Gastrocnemius medialis (tissue), 4 donors: ENCODE measurements at regions not wholly inside any gene's neighbourhood (a gene's known extent, or its start where the extent isn't known, plus 50 kb on each side); places are given as distances from the start of the nearest gene placed in this dataset.

Experiments
- ATAC-seq, 2 donors: fragments of 150-250 bp; one replicate each; pipeline ENCODE4 v1.9.1; 2016
- DNase-seq, 2 donors: peaks; one replicate each; pipeline ENCODE4 v3.0.0-alpha.2; 2019
- H3K27ac ChIP-seq, 4 donors: fragments of 200-600 bp; sonication (generic); 1 replicate in 1 of 4; 2 replicates in 3 of 4; pipeline ENCODE4 v1.5.1; 2016 to 2018; ENCODE audit warnings: mild to moderate bottlenecking in 2 of 4, moderate library complexity in 1 of 4
- H3K27me3 ChIP-seq, 3 donors: fragments of 200-600 bp; sonication (generic) in 2 of 3; 1 replicate in 1 of 3; 2 replicates in 2 of 3; pipeline versions ENCODE4 v1.5.1 to v1.6.0; 2016 to 2019; ENCODE audit warnings: mild to moderate bottlenecking in 1 of 3, moderate library complexity in 1 of 3
- H3K36me3 ChIP-seq, 2 donors: fragments of 200-600 bp; sonication (generic) in 1 of 2; one replicate each; pipeline ENCODE4 v1.5.1; 2017 to 2018
- H3K4me1 ChIP-seq, 2 donors: fragments of 200-600 bp; sonication (generic) in 1 of 2; one replicate each; pipeline ENCODE4 v1.5.1; 2016 to 2017; ENCODE audit warnings: mild to moderate bottlenecking in 2 of 2
- H3K4me3 ChIP-seq, 4 donors: fragments of 200-600 bp; sonication (generic) in 3 of 4; 1 replicate in 1 of 4; 2 replicates in 3 of 4; pipeline ENCODE4 v1.5.1; 2016 to 2019; ENCODE audit warnings: mild to moderate bottlenecking in 2 of 4
- H3K9me3 ChIP-seq, 3 donors: fragments of 200-600 bp; sonication (generic) in 2 of 3; 1 replicate in 1 of 3; 2 replicates in 2 of 3; pipeline ENCODE4 v1.5.1; 2016 to 2019
- POLR2A ChIP-seq, 2 donors: fragments of 450-650 bp; IDR thresholded peaks; one replicate each; pipeline ENCODE4 v1.6.1; 2017; ENCODE audit warnings: antibody characterized with exemption in 2 of 2, mild to moderate bottlenecking in 2 of 2, moderate library complexity in 2 of 2
- in situ Hi-C, 4 donors: fragments of 200-750 bp; cut with MboI; loops; one replicate each; pipeline versions ENCODE4 v1.15.0 to v1.8.0; 2017; ENCODE audit warnings: low sequenced_read_pairs in 4 of 4
- intact Hi-C: fragments of 100-400 bp; cut with DNase I; formaldehyde crosslinking; loops from one replicate; pipeline ENCODE4 v1.15.1; 2023; ENCODE audit warnings: low total_unique reads
- TF ChIP-seq, protein P1 (sequence below), 5 experiments: fragments of 450-650 bp in 3 of 5; fragments of 200-600 bp in 2 of 5; sonication (generic) in 2 of 5; IDR thresholded peaks in 4 of 5; conservative IDR thresholded peaks in 1 of 5; 1 replicate in 4 of 5; 2 replicates in 1 of 5; pipeline ENCODE4 v1.5.1; 2016 to 2019; ENCODE audit warnings: antibody characterized with exemption in 5 of 5, mild to moderate bottlenecking in 3 of 5, moderate library complexity in 3 of 5

GRCh38 chr17:27224526-27225315, 69.2 kb upstream of the WSB1 start:
- ATAC-seq, result no peak
- intact Hi-C loops, result no loop called here
- DNase-seq, result no peak
- Histone ChIP-seq H3K4me1 (no peaks in the 10 kb centered on the region), H3K27me3 (no peaks in the 10 kb centered on the region), H3K36me3 (no peaks in the 10 kb centered on the region), H3K9me3 (no peaks in the 10 kb centered on the region), H3K4me3 (no peak overlapping the region), H3K27ac (no peak overlapping the region)
- no peak for TF ChIP-seq POLR2A (IDR thresholded peaks at IDR 0.05)
- TF ChIP-seq, protein P1, sequence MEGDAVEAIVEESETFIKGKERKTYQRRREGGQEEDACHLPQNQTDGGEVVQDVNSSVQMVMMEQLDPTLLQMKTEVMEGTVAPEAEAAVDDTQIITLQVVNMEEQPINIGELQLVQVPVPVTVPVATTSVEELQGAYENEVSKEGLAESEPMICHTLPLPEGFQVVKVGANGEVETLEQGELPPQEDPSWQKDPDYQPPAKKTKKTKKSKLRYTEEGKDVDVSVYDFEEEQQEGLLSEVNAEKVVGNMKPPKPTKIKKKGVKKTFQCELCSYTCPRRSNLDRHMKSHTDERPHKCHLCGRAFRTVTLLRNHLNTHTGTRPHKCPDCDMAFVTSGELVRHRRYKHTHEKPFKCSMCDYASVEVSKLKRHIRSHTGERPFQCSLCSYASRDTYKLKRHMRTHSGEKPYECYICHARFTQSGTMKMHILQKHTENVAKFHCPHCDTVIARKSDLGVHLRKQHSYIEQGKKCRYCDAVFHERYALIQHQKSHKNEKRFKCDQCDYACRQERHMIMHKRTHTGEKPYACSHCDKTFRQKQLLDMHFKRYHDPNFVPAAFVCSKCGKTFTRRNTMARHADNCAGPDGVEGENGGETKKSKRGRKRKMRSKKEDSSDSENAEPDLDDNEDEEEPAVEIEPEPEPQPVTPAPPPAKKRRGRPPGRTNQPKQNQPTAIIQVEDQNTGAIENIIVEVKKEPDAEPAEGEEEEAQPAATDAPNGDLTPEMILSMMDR (IDR thresholded peaks at IDR 0.05 in 4 of 5, conservative IDR thresholded peaks at IDR 0.05 in 1 of 5), result no peak
- in situ Hi-C loops, result loop anchor here in 1 of 4 donors (25.0 kb wide), 1 partner anchor 263 kb away; no protein-coding TSS in a partner anchor

GRCh38 chr17:27226611-27227230, 67.2 kb upstream of the WSB1 start:
- Histone ChIP-seq H3K4me3 (no peak overlapping the region), H3K27me3 (no peaks in the 10 kb centered on the region), H3K27ac (no peak overlapping the region), H3K9me3 (no peaks in the 10 kb centered on the region), H3K4me1 (no peaks in the 10 kb centered on the region), H3K36me3 (no peaks in the 10 kb centered on the region)
- DNase-seq (no peak), ATAC-seq (no peak)
- intact Hi-C loops (no loop called here), in situ Hi-C loops (loop anchor here in 1 of 4 donors (25.0 kb wide), 1 partner anchor 261 kb away; no protein-coding TSS in a partner anchor)
- no peak for TF ChIP-seq POLR2A (IDR thresholded peaks at IDR 0.05)
- TF ChIP-seq, protein P1 (IDR thresholded peaks at IDR 0.05 in 4 of 5, conservative IDR thresholded peaks at IDR 0.05 in 1 of 5), result no peak

DNA sequence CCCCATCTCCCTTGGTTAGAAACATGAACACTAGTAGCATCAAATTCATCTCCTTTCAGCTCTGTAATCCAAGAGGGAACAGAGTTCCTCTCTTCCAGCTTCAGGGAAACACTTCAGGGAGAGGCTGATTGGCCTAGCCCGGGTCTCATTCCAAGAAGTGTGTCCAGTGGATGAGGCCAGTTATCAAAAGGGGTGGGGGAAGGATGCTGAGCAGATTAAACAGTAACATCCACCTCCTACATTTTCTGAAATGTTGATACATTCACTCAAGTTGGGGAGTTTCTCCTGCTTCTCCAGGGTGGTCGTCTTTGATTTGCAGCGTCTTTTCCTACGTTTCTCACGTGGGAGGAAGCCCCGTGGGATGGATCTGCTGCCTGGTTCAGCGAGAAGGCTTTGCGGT, 62.9 kb upstream of the WSB1 start:
- DNase-seq (no peak), ATAC-seq (no peak)
- in situ Hi-C loops, result loop anchor here in 3 of 4 donors (5.0 to 25.0 kb wide), 4 partner anchors 256 to 374 kb away; no protein-coding TSS in a partner anchor
- H3K4me1 ChIP-seq, result no peaks in the 10 kb centered on the region
- no peaks in the 10 kb centered on the region for H3K36me3 ChIP-seq
- no peaks in the 10 kb centered on the region for H3K27me3 ChIP-seq
- no peak overlapping the region for H3K27ac ChIP-seq
- no peak overlapping the region for H3K4me3 ChIP-seq
- H3K9me3 ChIP-seq, result no peaks in the 10 kb centered on the region
- intact Hi-C loops, result no loop called here
- TF ChIP-seq, protein P1 (IDR thresholded peaks at IDR 0.05 in 4 of 5, conservative IDR thresholded peaks at IDR 0.05 in 1 of 5), result no peak
- TF ChIP-seq POLR2A (IDR thresholded peaks at IDR 0.05), result no peak

DNA sequence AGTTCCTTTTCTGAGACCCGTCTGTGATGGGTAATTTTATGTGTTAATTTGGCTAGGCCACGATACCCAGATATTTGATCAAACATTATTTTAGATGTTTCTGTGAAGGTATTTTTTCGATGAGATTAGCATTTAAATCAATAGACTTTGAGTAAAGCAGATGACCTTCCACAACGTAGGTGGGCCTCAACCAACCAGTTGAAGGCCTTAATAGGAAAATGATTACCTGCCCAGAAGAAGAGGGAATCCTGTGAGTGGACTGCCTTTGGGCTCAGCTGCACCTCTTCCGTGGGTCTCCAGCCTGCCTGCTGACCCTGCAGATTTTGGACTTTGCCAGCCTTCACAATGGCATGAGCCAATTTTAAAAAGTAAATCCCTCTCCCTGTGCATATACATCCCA, 61.6 kb upstream of the WSB1 start:
- in situ Hi-C loops (loop anchor here in 3 of 4 donors (5.0 to 25.0 kb wide), 4 partner anchors 255 to 372 kb away; no protein-coding TSS in a partner anchor), intact Hi-C loops (no loop called here)
- no peak for ATAC-seq
- Histone ChIP-seq H3K27me3 (no peaks in the 10 kb centered on the region), H3K4me3 (no peak overlapping the region), H3K4me1 (peaks cover 0 to 3% of the 10 kb centered on the region in 2 donors), H3K36me3 (no peaks in the 10 kb centered on the region), H3K27ac (no peak overlapping the region), H3K9me3 (no peaks in the 10 kb centered on the region)
- no peak for DNase-seq
- TF ChIP-seq, protein P1 (IDR thresholded peaks at IDR 0.05 in 4 of 5, conservative IDR thresholded peaks at IDR 0.05 in 1 of 5), result no peak
- no peak for TF ChIP-seq POLR2A (IDR thresholded peaks at IDR 0.05)
